Stimulated activated CD8-positive, alpha-beta memory T cell treated with anti-CD3 and anti-CD28 coated beads, Interleukin-4, amount 100 ng/mL, for 4 hours (primary cell): ENCODE measurements at regions not wholly inside any gene's neighbourhood (a gene's known extent, or its start where the extent isn't known, plus 50 kb on each side); places are given as distances from the start of the nearest gene placed in this dataset.
A peak's percentile ranks its signal among the peaks of the same experiment; 100 is the strongest.
"Not testable (repeated sequence)": the region's sequence is repeated elsewhere in the genome, so short reads cannot be mapped to it uniquely, and the experiment has no call there.

Source experiments
- DNase-seq, 2 donors: peaks; one replicate each; pipeline ENCODE4 v3.0.0-alpha.2; 2020; ENCODE audit warnings: low read depth in 2 of 2, low spot score in 1 of 2

DNA sequence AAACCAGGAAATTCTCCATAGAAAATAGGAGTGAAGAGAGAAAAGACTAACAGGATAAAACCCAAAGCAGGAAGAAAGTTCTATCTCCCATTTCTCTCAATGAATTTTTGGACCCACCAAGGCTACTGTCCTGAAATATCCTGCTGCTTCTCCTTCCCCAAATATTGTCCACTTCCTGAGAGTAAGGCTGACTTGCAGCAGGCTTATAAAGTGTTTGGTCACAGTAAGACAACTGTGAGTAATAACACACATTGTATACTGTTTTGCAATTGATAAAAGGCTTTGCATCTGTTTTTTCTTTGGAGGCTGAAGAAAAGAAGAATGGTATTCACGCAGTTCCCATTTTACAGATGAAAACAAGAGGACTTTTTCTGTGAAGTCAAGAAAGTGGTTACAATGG lies 52.8 kb downstream of the FOXD4L6 start:
- DNase-seq, result not testable (repeated sequence)

GRCh38 chr9:41074356-41074942 lies 54.0 kb downstream of the FOXD4L6 start:
- DNase-seq, result not testable (repeated sequence)

GRCh38 chr9:41073471-41074243 lies 54.8 kb downstream of the FOXD4L6 start:
- not testable (repeated sequence) for DNase-seq

GRCh38 chr9:41064125-41064795 lies 64.2 kb downstream of the FOXD4L6 start:
- DNase-seq, result peak in 1 of 2 donors; percentile 18

DNA sequence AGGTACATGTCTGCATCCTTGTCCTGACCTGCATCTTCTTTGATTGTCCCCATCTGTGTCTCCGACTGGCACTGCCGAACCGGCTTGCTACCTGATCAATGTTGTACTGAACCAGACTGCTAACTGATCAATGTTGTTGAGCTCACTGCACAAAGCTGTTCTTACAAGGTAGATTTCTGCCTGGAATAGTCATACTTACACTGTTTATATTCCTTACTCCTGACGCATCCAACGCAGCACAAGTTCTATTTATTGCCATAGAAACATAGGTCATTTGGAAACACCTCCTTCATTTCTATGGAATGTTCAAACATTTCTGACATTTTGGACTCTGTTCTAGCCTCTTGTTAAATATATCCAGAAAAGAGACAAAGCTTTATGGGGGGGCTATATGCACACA lies 65.2 kb downstream of the FOXD4L6 start:
- DNase-seq, result not testable (repeated sequence)

DNA sequence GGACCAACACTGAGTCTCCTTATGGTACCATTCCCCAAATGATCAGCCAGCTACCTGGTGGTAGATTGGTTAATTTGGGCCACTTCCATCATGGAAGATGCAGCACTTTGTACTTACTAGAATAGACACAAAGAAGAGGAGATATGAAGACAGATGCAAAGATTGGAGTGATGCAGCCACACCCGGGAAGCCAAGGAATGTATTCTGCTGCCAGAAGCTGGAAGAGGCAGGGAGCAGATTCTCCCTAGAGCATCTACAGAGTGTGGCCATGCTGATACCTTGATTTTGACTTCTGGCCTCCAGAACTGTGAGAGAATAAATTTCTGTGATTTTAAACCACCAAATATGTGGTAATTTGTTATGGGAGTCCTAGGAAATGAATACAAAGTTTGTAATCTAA lies 68.9 kb downstream of the FOXD4L6 start:
- not testable (repeated sequence) for DNase-seq

DNA sequence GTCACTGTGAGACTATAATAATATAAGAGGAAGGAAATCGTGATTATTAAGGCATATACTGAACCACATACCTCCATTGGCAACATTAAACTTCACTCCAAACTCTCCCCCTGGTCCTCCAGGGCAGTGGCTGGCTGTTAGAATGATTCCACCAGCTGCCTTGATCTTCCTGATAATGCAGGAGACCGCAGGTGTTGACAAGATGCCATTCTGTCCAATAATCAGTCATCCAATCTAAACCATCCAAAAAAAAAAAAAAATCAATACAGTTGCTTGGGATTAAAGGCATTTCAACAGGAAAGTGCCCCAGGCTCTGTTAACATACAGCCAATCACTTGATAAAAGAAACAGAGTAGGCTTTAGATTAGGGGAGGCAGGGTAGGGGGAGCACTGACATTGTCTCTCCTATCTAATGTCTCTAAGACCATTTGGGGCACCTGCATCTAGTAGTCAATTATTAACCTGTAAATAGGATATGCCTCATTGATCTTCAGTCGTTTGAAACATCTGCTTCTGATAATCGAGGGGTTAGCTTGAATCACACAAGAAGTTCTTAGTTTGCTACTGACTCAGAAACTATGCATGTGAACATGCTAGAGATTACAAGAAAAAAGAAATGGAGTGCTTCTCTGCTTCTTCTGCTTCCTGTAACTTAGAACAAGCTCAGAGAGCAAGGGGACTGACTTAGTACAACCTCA lies 74.7 kb downstream of the FOXD4L6 start:
- not testable (repeated sequence) for DNase-seq

DNA sequence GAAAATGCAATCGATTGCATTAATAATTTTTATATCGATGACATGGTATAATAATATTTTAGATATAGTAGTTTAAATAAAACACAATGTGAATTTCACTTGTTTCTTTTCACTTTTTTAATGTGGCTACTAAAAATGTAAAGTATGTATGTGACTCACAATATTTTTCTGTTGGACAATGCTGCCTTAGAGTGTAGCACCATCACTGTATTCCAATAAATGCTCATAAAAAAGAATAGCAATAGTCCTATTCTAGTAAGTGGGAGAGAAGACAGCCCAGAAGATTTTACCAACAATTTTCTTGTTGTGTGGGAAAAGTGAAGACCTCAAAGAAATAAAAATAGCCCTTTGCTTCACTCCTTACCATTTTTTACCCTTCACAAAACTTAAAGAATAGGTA lies 79.8 kb downstream of the FOXD4L6 start:
- DNase-seq, result not testable (repeated sequence)

DNA sequence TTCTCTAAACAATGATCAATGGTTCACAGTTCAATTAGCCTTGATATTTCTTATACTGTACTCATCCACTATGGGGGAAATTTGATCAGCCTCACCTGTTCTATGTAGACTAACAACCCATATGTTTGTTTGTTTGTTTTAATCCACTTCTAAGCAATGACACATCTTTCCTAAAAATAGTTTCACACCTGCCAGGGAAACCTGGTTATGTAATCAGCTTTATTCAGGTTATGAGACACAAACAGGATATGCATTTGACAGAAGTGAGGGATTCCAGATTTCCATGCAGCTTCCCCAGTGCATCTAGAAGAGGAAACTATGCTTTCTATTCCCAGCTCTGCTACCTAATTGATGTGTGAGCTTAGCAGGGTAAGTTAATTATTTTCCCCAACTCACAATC lies 80.7 kb downstream of the FOXD4L6 start:
- DNase-seq, result not testable (repeated sequence)

GRCh38 chr9:41044930-41045329 lies 83.6 kb downstream of the FOXD4L6 start:
- not testable (repeated sequence) for DNase-seq

DNA sequence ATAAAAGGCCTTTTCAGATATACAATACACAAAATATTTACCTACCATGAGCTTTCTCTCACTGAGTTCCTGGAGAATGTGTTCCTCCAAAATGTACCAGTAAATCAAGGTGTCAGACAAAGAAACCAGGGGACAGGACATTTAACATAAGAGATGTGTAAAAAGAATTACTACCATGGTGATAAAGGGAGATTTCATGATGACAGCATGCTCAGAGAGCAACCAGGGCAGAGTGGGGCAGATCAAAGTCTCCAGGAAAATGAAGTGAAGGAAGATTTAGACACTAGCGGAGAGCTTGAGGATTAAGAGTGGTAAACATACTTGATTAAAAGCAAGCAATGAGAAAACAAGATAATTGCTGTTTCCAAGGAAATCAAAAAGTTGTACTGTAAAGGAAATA lies 85.0 kb downstream of the FOXD4L6 start:
- DNase-seq, result not testable (repeated sequence)

DNA sequence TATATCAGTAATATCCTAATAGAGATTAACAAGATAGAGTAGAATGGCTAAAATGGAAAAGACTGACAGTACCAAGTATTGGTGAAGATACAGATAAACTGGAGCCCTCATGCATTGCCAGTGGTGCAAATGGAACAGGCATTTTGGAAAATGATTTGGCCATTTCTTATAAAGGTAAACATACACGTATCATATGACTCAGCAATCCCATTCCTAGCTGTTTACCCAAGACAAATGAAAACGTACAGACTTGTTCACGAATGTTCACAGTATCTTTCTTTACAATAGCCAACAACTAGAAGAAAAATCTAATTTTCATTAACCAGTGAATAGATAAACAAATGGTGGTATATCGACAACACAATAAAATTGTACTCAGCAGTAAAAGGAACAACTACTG lies 86.4 kb downstream of the FOXD4L6 start:
- not testable (repeated sequence) for DNase-seq

DNA sequence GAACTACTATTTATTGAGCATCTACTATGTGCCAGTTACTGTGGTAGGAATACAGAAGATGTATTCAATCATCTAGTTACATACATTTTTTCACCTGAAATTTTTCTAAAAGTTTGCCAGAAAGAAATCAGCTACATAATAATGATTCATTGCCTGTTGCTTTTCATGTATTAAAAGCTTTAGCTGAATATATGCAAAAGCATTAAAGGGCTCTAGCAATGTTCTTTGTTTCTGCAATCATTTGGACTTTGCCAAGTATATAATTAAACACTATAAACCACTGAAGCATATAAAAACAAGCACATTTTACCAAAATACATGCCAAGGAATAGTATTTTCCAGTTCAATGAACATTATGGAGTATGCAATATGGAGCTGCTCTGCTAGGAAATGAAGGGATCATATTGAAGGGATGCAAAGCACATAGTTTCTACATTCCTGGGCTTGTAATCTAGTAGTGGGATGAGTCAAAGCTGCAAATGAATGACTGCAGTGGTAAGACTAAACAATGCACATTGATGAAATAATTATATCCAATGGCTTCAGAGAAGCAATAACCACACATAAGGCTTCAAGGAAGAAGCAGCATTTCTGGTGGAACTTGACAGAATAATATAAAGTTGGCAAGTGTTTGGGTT lies 87.7 kb downstream of the FOXD4L6 start:
- not testable (repeated sequence) for DNase-seq

- DNase-seq, result not testable (repeated sequence)
Measured at GRCh38 chr9:41035276-41035675, 93.2 kb downstream of the FOXD4L6 start.

GRCh38 chr9:41034699-41035197 lies 93.7 kb downstream of the FOXD4L6 start:
- DNase-seq, result not testable (repeated sequence)

DNA sequence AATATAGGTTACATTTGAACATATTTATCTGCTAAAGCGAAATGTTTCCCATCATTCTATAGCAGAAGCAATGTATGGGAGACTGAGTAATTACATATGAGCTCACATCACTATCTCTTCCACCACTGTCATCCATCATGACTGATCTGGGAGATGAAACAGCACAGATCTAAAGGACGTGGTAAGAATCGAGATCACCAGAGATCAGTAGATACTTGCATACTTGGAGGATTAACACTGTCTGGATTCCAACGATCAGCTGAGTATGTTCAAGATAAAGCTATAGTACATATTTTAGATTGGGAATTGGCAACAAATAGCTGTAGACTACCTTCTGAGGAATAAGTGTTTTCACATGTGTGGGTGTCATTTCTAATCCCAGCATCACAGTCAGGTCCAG lies 94.6 kb downstream of the FOXD4L6 start:
- DNase-seq, result not testable (repeated sequence)

DNA sequence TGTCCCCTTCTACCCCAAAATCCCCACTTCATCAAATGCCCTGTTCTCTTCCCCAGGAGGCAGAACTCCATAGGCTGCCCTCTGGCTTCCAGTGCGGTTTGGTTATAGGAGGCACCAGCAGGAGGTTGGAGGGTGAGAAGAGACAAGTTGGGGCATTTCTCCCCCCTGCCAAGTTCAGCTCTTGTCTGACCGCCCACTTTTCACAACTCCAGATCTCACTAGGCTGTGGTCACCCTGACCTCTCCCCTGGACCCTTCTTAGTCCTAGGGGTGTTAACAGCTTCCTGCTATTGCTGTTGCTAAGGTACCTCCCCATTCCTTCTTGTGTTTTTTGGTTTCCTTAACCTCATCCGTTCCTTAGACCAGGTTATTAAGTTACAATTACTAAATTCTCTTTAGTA lies 95.1 kb downstream of the FOXD4L6 start:
- DNase-seq, result not testable (repeated sequence)

DNA sequence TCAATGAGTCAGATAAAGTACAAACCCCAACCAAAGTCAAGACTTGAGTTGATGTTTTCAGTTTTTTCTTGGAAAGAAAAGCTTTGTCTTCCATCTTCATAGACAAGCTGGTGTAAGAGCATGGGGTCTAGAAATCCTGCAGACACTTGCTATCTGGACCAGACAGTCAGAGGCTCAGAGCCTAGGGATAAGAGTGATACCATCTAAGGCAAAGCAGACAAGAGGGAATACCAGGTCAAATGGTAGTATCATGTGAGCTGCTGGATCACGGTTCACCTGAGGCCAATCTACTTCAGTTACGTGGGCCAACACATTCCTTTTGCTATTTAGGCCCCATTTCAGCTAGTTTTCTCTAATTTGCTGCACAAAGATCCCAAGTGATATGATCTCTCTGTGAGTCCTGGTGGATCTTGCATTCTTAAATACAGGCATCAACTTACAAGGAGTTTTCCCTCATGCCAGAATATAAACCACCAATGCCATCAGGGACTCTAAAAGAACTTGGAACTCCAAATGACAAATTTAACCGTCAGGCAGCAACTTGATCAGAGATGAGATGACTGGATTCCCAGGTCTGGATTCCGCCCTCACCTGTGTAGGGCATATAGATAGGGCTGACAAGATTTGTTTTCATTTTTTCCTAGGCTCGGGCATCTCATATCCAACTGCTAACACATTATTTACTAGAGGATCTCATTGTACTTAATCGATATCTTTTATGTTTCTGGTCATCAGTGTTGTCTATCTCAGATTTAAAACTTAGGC lies 101.4 kb downstream of the FOXD4L6 start:
- not testable (repeated sequence) for DNase-seq

DNA sequence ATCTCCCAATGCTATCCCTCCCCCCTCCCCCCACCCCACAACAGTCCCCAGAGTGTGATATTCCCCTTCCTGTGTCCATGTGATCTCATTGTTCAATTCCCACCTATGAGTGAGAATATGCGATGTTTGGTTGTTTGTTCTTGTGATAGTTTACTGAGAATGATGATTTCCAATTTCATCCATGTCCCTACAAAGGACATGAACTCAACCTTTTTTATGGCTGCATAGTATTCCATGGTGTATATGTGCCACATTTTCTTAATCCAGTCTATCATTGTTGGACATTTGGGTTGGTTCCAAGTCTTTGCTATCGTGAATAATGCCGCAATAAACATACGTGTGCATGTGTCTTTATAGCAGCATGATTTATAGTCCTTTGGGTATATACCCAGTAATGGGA lies 106.1 kb downstream of the FOXD4L6 start:
- not testable (repeated sequence) for DNase-seq
